Loucy (cell line): ENCODE measurements at regions not wholly inside any gene's neighbourhood (a gene's known extent, or its start where the extent isn't known, plus 50 kb on each side); places are given as distances from the start of the nearest gene placed in this dataset.

ENCODE experiments used
- EZH2phosphoT487 ChIP-seq: fragments of 200-600 bp; IDR thresholded peaks from 2 replicates; pipeline ENCODE4 v1.6.1; 2018; ENCODE audit warnings: antibody characterized with exemption, mild to moderate bottlenecking, moderate library complexity, borderline replicate concordance
- TF ChIP-seq, protein P1 (sequence below): fragments of 200-600 bp; sonication (generic); conservative IDR thresholded peaks from 2 replicates; pipeline ENCODE4 v1.5.1; 2014; ENCODE audit warnings: mild to moderate bottlenecking, antibody characterized with exemption, low read length

DNA sequence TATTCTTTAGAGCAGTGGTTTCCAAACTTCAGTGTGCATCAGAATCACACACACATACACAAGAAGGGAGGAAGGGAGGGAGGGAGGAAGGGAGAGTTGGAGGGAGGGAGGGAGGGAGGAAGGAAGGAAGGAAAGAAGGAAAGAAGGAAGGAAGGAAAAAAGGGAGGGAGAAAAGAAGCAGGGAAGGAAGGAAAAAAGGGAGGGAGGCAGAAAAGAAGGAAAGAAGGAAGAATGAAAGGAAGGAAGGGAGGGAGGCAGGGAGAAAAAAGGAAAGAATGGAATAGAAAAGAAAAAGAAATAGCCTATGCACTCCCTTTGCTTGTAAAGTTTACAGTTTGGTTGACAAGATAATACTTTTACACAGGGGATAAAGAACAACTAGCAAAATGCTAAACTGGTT is 96.3 kb upstream of the BCL11A start:
- TF ChIP-seq, protein P1, sequence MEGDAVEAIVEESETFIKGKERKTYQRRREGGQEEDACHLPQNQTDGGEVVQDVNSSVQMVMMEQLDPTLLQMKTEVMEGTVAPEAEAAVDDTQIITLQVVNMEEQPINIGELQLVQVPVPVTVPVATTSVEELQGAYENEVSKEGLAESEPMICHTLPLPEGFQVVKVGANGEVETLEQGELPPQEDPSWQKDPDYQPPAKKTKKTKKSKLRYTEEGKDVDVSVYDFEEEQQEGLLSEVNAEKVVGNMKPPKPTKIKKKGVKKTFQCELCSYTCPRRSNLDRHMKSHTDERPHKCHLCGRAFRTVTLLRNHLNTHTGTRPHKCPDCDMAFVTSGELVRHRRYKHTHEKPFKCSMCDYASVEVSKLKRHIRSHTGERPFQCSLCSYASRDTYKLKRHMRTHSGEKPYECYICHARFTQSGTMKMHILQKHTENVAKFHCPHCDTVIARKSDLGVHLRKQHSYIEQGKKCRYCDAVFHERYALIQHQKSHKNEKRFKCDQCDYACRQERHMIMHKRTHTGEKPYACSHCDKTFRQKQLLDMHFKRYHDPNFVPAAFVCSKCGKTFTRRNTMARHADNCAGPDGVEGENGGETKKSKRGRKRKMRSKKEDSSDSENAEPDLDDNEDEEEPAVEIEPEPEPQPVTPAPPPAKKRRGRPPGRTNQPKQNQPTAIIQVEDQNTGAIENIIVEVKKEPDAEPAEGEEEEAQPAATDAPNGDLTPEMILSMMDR, result no peak
- no peak for TF ChIP-seq EZH2phosphoT487
